GM18861 (cell line): ENCODE measurements at regions not wholly inside any gene's neighbourhood (a gene's known extent, or its start where the extent isn't known, plus 50 kb on each side); places are given as distances from the start of the nearest gene placed in this dataset.
"Not testable (repeated sequence)": the region's sequence is repeated elsewhere in the genome, so short reads cannot be mapped to it uniquely, and the experiment has no call there.

Experiments
- ATAC-seq: cut with Tn5 transposase; IDR thresholded peaks from one replicate; pipeline ENCODE4 v1.9.1; 2021; ENCODE audit not compliant: unreplicated experiment

DNA sequence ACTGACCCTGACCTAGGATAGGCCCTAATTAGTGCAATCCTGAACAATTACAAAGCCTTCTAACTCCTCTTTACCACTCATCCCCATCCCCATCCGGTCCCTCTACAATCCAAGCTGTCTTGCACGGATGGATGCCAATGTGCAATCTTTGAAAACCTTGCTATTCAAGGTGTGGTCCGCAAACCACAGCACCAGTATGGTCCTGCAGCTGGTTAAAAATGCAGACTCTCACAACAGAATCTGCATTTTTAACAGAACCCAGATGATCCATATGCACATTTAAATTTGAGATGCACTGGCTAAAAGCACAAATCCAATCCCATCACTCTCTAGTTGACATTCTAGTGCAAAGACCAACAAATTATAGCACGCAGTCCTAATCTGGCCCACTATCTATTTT, 230.6 kb upstream of the KRR1 start:
- no peak for ATAC-seq

DNA sequence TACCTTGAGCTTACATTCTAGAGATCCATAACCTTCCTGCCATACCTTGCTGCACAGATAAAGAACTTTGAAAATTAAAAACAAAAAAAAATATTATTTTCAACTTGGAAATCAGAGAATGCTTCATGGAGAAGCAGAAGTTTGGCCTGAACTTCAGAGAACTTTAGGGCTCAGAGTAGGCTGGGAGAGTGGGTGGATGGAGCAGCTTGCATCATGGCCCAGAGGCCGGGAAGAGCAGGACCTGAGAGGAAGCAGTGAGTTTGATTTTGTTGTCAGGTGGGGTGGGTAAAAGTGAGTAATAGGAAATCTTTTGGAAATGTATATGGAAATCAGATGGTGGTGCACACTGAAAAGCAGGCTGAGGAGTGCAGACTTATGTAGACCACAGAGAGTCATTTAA, 228.5 kb upstream of the KRR1 start:
- ATAC-seq: no peak

DNA sequence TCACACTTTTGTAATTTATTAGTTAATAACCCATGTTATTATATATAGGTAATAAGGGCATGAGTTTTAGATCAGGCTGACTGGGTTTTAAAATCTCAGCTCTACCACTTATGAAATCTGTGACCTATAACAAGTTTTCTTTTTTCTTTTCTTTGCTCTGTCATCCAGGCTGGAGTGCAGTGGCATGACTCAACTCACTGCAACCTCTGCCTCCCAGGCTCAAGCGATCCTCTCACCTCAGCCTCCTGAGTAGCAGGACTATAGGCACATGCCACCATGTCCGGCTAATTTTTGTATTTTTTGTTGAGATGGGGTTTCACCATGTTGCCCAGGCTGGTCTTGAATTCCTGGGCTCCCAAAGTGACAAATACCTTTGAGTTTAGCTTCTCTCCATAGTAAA, 227.7 kb upstream of the KRR1 start:
- not testable (repeated sequence) for ATAC-seq

DNA sequence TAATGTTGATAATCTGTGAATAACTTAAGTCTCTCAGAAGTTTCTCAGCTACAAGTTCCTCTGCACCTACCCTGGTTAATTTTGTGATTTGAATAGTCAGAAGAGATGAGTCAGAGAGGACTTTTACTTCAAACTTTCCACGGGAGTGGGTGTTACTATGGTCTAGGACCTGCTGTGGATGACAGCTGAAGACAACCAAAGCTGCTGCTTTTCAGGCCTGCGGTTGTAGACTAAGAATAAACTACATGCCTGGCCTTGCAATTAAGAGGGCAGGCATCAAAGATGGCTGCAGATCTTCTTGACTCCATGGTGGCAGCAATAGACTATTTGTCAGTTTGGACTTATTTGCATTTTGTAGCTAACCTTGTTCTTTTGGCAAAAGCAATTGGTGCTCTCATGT, 227.1 kb upstream of the KRR1 start:
- ATAC-seq: peak; percentile 92

DNA sequence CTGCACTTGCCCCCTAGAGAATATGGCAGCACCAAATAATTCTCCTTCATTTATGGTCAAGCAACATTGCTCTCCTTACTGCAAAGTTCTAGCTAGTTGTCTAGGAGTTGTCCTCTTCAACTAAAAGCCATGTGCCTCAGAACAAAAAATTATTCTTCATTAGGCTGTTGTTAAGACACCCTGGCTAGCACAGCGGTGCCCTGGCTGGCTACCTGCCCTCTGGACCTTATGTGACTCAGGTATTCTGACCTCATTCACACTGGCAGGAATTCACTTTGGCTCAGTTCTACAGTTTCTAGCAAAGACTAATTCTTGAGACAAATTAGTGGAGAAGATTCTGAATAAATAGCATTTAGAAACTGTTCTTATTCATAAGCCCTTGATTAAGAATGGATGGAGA, 224.4 kb upstream of the KRR1 start:
- no peak for ATAC-seq

DNA sequence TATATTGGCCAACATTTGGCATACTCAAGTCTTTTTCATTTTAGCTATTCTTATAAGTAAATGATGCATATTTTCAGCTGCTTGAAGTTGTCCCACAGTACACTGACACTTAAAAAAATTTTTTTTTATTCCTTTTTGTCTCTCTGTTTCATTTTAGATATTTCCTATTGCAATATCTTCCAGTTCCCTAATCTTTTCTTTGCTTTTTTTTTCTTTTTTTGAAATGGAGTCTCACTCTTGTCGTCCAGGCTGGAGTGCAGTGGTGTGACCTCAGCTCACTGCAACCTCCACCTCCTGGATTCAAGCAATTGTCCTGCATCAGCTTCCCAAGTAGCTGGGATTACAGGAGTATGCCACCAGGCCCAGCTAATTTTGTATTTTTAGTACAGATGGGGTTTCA, 217.4 kb upstream of the KRR1 start:
- no peak for ATAC-seq

DNA sequence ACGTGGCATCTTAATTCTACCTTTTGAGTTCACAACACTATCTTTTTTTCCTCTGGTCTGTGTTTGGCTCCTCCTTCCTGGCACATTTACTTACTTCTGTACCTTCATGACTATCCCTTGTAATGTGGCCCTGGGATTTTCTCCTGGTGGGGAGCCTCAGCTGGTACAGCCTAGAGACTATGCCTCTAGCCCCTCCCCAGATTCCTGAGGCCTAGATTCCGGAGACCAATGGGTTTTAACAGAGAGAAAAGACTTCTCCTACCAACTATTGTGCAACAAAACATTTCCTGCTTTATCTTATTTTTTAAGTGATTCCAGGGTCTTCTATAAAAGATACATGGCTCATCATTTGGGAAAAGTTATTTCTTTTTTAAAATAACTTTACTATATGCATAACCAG, 216.2 kb upstream of the KRR1 start:
- no peak for ATAC-seq

DNA sequence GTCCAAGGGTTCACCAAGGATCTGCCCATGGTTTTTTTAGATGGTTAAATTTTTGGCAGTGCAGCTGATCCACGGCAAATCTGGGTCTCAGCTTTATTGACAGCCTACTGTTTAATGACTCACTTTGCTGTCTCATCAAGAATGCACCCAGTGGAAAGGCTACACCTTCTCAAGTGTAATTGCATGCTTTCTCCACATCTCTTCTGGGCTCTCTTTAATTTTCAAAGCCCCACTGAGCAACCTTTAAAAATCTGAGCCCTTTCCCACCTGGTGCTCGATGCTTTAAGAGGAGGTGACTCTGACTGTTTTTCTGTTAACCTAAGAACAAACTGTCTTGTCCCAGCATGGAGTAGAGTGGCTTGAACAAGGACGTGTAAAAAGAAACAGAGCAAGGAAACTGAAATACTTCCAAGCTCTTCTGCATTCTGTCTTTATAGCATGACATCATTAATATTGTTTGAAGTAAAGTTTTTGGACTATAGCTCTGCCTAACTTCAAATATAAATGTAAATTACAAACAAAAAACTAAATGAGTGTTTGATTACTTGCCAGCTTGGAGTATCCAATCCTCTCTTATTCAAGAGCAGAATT, 214.2 kb upstream of the KRR1 start:
- no peak for ATAC-seq

DNA sequence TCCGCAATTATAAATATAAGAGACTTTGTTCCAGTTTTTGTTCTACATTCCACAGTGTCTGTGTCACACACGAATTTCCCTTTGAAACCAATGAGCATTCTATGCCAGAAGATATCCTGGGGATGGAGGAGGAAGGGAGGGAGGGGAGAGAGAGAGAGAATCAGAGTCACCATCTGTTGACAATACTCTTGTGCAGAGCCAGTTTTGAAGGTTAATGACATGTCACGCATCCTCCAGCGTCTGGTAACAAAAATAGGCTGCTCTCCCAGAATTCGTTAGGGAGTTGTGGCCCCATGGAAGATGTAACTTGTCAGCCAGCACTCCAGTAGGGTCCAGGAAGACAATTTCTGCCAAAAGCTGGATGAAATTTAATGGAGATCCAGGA, 213.5 kb upstream of the KRR1 start:
- no peak for ATAC-seq

DNA sequence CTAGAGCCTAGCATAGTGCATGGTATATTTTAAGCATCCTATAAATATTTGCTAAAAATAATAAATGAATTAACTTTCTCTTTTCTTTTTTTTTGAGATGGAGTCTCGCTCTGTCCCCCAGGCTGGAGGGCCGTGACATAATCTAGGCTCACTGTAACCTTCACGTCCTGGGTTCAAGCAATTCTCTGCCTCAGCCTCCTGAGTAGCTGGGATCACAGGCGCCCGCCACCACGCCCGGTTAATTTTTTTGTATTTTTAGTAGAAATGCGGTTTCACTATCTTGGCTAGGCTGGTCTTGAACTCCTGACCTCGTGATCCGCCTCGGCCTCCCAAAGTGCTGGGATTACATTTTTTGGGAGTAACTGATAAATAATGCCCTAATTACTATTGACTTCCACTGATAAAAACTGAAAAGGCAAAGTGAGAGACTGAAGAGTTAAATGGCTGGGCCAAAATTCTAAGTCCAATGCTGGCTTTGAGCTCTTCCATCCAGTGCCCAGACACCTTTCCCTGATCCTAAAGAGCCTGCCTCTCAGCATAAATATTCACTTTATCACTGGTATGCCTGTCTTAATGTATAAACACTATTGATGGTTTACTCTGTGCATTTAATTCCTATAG, 213.0 kb upstream of the KRR1 start:
- ATAC-seq: no peak

DNA sequence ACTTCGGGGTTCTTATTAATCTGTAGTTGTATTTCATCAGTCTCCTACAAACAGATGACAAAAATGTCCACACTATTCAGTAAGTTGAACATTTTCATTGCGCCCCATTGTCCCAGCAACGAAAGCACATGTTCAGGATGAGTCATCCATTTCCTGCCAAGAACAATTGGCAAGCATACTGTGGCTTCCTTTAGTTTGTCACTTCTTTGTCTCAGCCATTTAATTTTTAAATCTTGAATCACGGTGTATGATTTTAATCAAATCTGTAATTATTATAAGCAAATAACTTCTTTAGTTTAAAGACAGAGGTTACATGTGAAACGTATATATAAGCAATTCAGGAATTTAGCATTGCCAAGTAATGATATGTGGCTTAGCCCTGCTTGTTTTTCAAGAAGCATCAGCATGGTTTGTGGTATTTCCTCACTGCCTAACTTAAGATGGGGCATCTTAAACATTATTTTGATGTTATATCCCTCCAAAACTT, 211.3 kb upstream of the KRR1 start:
- ATAC-seq: peak; percentile 97

DNA sequence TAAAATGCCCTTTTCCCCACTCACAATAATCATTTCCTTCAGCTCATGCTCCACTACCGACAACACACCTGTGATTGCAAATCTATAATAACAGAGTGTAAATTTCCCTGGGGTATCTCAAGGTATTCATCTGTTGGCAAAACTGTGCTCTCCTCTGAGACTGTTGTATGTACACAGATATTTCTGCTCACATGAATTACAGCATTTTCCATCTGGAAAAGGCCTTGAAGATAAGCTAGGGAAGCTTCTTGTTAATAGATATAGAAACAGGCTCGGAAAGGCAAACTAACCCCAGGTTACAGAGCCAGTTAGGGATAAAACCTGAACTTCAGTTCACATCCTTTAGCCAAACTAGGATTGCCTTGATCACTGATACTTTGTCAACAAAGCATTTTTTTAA, 210.4 kb upstream of the KRR1 start:
- no peak for ATAC-seq

DNA sequence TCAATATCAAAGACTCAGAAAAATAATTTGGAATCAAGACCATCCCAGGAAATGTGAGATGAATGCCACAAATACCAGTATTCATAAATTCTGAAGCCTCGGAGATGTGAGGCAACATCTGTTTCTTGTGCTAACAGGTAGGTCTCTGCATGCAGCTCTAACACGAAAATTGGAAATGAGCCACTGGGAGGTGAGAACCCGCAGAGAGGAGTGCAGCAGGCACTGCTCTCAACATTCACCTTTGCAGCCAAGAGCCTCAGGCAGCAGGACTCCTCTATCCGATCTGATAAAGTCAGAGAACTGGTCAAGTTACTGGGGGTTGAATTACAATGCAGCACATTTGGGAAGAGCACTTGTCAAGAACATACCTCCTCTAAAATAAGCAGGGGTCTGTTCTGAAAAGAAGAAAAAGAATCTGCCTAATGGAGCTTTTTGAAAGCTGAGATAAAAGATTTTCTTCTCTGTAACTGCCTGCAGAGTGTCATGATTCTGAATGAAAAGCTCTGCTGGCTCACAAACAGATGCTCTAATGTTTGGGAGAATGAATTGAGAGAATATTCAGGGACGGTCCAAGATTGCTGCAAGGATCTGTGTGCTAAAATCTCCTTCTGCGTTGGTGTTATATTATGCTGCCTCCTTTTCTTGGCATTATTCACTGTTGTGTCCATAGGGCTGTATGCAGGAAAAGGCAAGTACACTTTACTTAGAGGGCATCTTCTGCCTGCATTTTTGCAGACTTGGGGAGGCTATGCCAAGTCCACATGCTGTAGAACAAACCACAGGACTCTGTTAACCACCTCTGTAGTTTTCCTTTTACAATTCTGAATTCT, 209.6 kb upstream of the KRR1 start:
- no peak for ATAC-seq

DNA sequence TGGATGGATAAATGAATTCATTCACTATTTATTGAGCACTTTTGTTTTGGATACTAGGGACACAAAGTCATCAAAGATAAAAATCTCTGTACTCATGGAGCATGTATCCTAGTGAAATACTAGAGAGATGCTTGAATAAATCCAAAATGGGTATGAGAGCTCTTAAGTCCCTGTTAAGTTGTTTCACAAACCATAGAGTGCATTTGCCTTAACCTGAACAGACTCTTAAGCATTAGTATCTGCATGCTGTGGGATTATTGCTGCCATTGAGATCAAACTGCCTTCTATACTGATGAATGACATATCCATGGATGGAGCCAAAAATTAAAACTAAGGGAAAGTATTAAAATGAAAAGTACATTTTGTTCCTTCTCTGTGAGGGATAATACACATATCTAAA, 206.5 kb upstream of the KRR1 start:
- no peak for ATAC-seq

DNA sequence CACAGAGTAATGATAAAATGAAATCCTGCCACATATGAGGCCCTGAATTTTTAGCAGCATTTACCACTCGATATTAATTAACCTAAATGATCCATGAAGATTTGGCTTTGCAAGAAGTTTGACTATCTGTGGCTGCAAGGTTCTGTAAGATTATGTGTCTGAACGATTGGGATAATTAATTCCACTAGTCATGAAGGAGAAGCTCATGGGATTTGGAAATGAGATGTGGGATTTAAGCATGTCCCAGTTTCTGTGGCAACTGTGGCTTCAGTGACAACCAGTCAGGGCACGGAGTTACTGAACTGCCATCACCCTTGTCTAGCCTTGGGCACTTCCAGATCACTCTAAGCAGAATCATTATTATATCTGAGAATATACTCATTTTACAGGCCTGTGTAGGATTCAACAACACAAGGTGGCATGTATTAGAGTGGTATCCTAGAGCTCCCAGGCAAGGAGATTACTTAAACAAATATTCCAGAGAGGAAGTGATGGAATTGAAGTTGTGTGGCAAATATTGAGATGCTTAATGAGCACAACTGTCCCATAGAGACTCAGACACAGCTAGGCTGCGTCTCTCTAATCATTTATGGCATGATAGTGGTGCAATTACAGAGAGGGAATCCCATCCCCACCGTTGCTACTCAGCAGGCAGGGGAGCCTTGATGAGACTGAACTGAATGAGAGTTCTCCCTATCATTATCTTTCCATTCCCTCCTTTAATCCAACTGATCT, 205.0 kb upstream of the KRR1 start:
- ATAC-seq: no peak

DNA sequence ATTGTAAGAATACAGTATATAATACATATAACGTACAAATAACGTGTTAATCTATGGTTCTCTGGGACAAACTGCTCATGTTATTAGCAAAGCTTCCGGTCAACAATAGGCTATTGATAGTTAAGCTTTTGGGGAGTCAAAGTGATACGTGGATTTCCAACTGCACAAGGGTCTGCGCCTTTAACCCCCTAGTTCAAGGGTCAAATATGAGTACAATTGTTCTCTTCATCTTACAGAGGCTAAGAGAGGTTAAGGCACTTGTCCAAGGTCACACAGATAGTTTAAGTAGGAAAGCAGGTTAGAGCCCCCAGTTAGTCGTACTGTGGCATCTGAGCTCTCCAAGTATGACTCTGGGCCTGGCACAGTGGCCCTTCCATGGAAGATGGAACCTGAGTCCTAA, 204.3 kb upstream of the KRR1 start:
- no peak for ATAC-seq

DNA sequence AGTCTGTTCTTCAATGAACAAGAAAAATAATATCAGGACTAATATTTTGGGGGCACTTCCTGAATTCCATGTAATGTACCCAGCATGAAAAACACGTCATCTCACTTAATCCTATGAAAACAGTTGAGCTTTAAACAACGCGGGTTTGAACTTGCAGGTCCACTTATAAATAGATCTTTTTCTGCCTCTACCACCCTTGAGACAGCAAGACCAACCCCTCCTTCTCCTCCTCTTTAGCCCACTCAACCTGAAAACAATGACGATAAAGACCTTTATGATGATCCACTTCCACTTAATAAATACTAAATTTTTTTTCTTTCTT, 203.9 kb upstream of the KRR1 start:
- no peak for ATAC-seq

DNA sequence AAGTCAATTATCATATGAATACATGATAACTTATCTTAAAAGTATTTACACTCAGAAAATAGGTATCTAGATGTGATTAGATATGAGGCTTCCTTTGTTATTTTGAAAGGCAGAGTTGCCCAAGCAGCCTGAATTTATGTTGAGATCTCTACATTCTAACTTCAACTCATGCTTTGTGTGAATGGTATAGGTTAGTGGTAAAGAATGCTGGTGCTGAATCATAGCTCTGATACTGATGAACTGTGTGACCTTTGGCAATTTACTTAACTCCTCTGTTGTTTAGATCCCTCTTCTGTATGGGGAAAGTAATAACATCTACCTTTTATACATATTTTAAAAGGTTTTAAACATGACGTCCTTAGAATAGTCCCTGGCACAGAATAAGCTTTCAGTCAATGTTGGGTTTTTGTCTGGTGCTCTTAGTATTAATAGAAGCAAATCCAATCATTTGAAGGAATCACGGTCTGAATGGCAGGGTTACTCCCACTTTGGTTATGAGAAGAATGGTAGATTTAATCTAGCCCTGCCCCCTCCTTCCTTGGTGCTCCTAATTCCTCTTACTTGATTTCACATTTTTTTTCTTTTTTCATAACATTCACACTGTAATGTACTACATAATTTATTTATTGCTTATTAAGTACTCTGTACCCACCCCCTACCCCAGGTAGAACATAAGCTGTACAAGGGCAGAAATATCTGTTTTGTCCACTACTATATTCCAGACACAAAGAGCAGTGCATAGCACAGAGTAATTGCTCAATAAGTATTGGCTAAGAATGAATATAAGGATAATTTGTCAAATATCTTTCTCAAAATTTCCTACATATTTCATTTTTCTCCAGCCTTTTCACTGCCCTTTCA, 203.3 kb upstream of the KRR1 start:
- no peak for ATAC-seq

DNA sequence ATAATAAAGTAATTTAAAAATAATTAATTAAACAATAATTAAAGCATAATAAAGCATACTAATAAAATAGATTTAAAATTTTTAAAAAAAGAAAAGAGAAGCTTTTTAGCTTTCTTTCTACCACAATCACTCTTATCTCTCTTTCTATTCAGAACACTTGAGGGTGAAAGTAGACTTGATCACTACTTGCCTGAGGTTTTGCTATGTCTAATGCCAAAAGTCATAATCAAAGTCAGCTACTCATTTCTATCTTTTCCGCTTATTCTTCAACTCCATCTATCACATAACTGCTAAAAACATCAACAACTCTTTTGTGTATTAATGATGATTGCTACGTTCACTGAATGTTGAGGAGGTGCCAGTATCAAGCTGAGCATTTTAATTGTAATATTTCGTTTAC, 202.0 kb upstream of the KRR1 start:
- ATAC-seq: no peak

DNA sequence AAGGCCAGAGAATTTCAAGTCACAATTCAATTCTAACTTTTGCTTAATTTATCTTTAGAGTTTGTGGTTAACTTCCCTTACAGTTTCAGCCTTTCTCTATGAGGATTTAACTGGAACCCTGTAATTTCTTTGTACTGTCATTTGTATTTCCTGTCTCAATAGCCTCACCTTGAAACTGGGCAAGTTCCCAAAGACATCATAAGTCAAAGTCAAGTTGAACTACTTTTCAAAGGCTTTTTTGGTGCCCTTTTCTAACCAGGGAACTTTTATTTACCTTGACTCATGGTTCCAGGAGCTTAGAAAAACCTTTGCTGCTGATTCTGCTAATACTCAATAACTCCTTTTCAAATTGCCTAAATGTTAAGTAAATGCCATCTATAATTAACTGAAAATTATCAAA, 200.8 kb upstream of the KRR1 start:
- no peak for ATAC-seq

DNA sequence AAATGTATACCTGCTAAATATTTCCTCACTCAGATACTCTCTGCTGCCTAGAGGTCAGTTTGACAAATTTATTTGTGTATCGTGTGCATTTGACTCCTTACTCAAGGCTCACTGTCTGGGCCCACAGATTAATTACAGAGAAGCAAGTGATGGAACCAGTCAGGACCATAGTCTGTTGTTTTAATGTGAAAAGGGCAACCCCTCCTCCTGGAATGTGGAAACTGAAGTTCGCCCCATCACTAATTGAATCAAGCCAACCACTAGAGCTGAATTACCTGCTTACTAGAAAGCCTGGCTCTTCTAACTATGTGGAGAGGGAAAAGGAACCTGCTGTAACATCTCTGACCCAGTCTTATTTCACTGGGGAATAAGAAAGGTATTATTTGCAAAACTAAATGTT, 199.9 kb upstream of the KRR1 start:
- ATAC-seq: no peak
